ENCODE measurements at regions not wholly inside any gene's neighbourhood (a gene's known extent, or its start where the extent isn't known, plus 50 kb on each side); places are given as distances from the start of the nearest gene placed in this dataset.

DNA sequence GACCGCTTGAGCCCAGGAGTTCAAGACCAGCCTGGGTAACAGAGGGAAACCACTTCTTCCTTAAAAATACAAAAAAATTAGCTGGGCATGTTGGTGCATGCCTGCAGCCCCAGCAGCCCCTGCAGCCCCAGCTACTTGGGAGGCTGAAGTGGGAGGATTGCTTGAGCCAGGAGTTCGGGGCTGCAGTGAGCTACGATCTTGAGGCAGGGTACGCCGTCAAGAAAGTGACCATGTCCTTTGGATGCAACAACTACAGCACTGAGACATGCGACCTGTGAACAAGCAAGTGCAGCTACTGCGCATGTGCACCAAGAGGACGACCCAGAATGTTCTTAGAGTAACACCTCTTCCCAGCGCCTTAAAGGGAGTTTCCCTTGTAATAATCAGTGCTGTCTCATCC, 66.6 kb upstream of the ZNF479 start:
- TF ChIP-seq, protein P1, sequence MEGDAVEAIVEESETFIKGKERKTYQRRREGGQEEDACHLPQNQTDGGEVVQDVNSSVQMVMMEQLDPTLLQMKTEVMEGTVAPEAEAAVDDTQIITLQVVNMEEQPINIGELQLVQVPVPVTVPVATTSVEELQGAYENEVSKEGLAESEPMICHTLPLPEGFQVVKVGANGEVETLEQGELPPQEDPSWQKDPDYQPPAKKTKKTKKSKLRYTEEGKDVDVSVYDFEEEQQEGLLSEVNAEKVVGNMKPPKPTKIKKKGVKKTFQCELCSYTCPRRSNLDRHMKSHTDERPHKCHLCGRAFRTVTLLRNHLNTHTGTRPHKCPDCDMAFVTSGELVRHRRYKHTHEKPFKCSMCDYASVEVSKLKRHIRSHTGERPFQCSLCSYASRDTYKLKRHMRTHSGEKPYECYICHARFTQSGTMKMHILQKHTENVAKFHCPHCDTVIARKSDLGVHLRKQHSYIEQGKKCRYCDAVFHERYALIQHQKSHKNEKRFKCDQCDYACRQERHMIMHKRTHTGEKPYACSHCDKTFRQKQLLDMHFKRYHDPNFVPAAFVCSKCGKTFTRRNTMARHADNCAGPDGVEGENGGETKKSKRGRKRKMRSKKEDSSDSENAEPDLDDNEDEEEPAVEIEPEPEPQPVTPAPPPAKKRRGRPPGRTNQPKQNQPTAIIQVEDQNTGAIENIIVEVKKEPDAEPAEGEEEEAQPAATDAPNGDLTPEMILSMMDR (IDR thresholded peaks at IDR 0.05; ENCODE audit: low read depth, low read length) = no peak
- no peak for TF ChIP-seq EZH2phosphoT487 (IDR thresholded peaks at IDR 0.05; ENCODE audit: low read depth)

Measured in OCI-LY3 (cell line).